ENCODE measurements at regions not wholly inside any gene's neighbourhood (a gene's known extent, or its start where the extent isn't known, plus 50 kb on each side); places are given as distances from the start of the nearest gene placed in this dataset.
"Not testable (repeated sequence)": the region's sequence is repeated elsewhere in the genome, so short reads cannot be mapped to it uniquely, and the experiment has no call there.

DNA sequence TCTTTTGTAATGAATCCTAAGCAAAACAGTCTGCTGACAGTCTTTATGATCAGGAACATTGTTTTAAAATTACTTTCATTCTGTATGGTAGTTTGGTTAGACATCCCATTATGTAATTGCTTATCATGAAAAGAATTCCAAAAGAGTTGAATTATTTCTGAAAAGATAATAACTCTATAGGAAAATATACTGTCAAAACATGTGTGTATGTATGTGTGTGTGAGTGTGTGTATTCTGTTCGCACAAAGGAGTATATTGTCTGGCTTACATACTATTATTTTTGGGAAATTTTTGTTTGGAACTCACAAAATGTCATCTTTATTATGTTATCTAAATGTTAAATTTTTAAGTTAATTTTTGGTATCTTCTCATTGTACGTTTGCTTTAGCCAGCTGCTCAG is 1075.9 kb downstream of the ZPLD1 start:
- DNase-seq = peak; percentile 2

DNA sequence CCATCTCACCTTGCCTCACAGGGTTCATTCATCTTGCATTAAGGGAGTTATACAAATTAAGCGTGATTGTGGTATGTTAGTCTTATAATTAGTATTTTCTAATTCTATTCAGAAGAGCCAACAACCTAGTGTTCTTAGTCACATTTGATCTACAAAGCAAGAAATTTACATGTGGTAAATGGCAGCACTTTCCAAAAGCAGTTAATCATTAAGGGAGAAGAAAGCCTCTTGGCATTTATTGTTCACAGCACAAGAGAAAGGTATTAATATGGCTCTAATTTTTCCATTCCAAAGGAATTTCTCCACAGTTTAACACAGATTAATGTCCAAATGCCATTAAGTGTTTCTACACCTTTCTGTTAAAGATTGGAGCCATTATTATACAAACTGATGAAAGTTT is 1077.1 kb downstream of the ZPLD1 start:
- DNase-seq = no peak

DNA sequence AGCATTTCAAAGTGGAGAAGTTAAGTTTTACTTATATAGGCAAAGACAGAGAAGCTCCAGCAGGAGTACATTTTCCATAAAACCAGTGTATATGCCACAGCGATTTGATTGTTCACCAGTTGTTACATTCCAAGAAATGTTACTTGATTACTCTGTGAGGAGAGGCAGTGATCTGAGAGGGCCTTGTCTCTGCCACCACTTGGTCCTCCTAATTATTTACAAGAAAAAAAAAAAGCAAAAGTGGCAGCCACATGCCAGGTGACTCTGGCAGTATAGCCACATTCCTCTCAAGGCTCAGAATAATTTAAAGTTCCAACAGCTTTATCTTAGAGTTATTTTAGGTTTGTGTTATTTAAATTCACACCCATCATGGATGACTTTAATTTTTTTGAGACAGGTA is 1077.8 kb downstream of the ZPLD1 start:
- no peak for DNase-seq

DNA sequence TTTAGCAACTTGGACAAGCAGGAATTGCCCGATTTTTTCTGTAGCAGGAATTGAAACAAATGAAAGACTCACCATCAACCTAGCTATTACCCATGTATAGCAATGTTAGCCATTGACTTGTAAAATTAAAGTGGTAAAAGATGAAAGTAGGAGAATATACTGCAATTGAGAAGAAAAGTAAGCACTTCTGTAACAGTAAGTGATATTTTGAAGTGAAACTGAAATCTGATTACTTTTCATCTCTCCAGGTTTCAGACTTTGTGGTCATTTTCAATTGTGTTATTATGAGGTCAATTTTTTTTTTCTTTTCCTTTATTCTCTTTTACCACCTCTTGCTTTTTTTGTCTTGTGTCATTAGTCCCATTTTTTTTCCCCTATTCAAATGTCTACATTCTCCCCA is 1078.2 kb downstream of the ZPLD1 start:
- no peak for DNase-seq

DNA sequence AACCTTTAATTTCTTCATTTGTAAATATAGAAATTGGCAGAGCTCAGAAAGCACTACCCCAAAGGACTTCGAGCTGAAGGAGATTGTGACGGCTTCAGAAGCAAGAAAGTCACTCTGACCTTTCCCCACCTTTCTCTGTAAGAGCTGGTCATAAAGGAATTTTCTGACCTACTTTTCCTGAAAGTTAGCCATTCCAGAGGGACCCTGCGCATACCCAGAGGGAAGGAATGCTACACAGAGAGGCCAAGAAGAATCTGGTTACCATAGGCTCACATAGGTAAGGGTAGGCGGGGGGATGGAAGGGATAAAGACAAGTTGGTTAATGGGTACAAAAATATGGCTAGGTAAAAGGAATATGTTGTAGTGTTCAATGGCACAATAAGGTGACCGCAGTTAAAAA is 1080.3 kb downstream of the ZPLD1 start:
- no peak for DNase-seq

DNA sequence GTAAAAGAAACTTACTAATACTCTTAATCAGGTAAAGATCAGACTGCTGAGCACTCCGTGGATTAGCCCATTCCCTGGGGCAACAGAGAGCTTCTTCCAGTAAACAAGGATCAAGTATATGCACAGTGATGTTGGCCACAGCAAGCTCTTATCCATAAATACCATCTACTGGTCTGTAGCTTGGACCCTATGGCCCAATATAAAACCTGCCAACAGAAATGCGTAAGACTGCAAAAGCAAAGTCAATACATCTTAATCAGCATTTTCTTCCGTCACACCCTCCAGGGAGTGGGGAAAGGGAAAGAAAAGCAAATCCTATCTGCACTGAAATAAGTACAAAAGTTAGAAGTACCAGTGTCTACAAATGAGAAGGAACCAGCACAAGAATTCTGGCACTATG is 1082.1 kb downstream of the ZPLD1 start:
- DNase-seq = no peak

DNA sequence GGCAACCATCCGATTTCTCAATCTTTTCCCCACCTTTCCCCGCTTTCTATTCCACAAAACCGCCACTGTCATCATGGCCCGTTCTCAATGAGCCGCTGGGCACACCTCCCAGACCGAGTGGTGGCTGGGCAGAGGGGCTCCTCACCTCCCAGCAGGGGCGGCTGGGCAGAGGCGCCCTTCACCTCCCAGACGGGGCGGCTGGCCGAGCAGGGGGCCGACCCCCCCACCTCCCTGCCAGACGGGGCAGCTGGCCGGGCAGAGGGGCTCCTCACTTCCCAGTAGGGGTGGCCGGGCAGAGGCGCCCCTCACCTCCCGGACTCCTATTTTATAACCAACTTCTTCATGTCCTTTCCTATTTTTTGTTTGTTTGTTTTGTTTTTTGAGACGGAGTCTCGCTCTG is 1096.5 kb downstream of the ZPLD1 start:
- DNase-seq = not testable (repeated sequence)

DNA sequence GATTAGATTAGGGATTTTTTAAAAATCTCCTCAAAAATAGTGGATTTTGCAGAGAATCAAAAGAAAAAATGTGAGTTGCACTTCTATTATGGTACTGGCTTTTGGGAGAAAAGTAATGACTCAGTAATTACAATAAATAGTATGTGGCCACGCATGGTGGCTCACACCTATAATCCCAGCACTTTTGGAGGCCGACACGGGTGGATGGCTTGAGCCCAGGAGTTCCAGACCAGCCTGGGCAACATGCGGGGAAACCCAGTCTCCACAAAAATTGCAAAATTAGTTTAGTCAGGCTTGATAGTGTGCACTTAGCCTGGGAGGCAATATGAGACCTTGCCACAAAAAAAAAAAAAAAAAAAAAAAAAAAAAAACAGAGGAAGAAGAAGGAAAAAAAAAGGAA is 1098.2 kb downstream of the ZPLD1 start:
- DNase-seq = no peak

DNA sequence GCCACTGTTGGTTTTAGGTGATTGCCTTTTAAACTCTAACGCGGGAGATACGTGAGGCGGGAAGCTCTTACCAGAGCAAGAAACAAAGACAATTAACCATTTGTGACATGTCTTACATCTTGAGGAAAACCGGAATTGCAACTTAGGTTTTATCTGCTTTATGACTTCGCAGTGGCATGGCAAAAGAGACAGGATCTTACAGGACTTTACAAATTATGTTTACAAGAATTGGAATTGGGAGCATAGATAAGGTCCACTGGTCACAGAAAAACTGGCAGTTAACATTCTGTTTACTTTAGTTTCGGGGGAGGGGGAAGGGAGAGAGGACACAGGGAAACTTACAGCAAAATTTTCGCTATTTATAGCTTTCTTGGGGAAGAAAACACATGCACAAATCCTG is 1119.6 kb downstream of the ZPLD1 start:
- no peak for DNase-seq

DNA sequence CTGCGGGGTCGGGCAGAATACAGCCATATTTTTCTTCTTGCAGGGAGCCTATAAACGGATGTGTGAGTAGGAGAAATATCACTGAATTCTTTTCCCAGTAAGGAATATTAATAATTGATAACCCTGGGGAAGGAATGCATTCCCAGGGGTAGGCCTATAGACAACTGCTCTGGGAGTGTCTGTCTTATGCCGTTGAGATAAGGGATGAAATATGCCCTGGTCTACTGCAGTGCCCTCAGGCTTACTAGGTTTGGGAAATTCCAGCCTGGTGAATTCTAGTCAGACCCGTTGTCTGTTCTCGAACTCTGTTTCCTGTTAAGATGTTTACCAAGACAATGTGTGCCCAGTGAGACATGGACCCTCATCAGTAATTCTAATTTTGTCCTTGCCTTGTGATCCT is 1129.3 kb downstream of the ZPLD1 start:
- not testable (repeated sequence) for DNase-seq

DNA sequence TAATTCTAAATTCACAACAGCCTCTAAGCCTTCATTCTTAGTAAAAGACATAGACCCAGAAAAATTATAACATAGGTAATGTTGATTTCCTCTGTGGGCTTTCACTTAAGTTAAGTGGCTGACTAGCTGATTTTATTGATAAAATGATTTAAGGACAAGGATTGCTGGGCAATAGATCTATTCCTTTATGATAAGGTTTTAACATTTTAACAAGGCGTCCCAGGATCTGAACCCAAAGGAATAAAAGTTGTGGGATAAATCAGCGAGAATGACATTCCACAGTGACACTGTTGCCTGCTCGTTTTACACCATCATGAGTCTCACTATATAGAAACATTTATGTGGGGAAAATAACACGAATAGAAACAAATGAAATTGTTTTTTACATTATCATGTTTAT is 1151.0 kb downstream of the ZPLD1 start:
- DNase-seq = no peak

DNA sequence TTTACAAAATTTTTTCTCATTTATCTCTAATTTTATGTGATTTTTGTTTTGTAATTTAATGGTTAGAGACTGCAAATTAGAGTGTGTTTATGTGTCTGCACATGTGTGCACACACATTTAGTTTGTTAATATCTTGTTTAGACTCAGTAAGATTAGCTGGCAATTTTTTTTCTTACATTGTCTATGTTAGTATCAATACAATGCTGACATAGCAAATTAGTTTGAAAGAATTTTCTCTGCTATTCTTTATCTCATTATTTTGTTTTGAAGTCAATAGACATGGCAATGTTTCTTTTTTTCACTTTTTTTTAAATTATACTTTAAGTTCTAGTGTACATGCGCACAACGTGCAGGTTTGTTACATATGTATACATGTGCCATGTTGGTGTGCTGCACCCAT is 1155.0 kb downstream of the ZPLD1 start:
- no peak for DNase-seq

DNA sequence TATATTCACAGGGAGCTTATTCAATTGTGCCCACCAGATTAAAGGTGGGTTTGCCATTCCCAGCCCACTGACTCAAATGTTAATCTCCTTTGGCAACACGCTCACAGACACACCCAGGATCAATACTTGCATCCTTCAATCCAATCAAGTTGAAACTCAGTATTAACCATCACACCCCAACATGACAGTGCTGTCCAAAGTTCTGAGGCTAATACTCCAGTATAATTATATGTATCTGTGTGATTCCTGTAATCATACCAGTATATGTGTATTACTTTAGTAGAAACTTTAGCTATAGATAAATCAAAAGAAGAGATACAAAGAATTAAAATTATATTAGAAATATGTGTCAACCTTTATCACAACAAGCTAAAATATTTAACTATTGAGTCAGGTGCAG is 1166.0 kb downstream of the ZPLD1 start:
- DNase-seq = no peak

DNA sequence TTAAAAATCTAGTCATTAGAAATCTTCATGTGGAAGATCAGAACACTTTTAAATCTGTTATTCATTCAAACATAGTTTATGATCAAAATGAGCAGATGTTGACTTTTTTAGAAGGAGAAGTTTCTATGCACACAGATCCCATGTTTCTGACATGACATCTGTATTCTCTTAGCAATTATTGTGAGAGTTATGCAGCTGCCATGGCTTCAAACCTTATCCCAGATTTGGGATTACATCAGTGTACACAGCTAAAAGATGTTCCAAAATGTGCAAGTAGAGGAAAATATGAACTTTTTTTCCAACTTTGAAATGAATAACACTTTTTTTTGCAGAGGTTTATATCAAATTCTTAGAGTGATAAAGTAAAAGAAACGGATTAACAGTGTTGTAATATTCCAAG is 1166.9 kb downstream of the ZPLD1 start:
- no peak for DNase-seq

DNA sequence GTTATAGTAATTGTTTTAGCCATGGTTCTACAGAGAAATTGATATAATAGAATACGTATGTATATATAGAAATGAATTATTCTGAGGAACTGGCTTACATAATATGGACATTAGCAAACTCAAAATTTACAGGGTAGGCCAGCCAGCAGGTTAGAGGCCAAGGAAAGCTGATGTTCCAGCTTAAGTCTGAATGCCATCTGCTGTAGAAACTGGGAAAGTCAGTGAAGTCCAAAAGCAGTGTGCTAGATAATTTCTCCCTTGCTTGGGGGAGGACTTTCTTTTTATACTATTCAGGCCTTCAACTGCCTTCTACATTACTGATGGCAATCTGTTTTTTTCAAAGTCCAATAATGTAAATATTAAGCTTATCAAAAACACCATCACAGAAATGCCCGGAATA is 1174.7 kb downstream of the ZPLD1 start:
- DNase-seq = no peak

DNA sequence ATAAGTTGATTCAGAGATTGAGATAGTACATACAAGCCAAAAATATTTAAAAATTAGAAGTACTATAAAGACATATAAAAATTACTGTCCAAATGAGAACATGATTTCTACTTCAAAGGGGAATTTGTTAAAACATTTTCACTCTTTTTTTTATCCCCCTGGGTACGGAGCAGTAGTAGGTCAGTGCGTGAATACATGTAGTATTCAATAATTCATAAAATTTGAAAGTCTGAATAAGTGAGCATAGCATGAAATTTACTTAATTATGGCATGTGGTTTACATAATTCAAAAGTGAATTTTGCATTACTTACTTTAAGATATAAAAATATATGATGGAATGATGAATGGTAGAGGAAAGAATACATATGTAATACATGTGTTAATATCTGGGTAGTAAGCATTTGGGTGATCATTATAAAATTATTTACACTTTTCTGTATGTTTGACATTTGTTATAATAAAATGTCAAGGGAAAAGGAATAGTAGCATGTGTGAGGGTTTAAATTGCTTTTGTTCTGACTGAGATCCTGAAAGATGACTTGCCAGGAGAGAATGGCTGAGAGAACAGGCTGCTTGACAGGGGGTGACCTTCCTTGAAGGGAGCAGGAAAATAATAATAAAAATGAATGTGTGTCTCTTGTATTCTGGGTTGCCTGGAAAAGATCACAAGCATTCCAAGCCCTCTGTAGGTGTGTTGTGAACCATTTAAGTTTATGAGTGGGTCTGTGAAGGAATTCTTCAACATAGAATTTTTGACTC is 1178.8 kb downstream of the ZPLD1 start:
- DNase-seq = no peak

DNA sequence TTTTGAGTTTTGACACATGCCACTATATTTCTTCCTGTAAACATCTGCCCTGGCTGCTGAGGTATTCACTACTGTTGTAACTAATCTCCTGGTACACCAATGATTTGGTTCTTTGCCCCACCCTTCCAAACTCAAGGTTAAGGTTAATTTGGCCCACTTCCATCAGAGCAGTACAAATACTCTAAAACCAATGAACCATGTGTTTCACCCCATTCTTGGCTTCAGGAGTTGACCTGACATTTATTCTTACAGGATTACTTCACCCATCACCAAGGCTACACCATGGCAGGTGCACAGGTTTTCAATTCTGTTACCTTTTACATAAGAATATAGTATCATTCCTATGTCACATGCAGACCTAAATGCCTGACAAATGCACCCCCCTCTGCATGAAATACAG is 1179.9 kb downstream of the ZPLD1 start:
- DNase-seq = no peak

DNA sequence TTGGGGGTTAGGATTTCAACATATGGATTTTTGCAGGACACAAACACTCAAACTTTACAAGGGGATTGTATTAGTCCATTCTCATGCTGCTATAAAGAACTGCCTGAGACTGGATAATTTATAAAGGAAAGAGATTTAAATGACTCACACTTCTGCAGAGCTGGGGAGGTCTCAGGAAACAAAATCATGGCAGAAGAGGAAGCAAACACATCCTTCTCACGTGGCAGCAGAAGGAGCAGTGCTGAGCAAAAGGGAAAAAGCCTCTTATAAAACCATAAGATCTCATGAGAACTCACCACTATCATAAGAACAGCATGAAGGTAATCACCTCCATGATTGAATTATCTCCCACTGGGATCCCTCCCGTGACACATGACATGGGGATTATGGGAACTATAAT is 1183.1 kb downstream of the ZPLD1 start:
- DNase-seq = no peak

DNA sequence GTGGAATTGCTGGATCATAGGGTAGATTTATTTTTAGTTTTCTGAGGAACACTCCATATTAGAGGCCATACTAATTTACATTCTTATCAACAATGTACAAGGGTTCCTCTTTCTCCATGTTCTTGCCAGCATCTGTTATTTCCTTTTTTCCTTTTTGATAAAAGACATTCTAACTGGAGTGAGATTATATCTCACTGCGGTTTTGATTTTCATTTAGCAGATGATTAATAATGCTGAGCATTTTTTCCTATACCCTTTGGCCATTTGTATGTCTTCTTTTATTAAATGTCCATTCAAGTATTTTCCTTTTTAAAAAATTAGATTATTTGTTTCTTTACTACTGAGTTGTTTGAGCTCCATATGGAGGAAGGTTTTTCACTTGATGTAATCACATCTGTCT is 1189.5 kb downstream of the ZPLD1 start:
- DNase-seq = no peak

DNA sequence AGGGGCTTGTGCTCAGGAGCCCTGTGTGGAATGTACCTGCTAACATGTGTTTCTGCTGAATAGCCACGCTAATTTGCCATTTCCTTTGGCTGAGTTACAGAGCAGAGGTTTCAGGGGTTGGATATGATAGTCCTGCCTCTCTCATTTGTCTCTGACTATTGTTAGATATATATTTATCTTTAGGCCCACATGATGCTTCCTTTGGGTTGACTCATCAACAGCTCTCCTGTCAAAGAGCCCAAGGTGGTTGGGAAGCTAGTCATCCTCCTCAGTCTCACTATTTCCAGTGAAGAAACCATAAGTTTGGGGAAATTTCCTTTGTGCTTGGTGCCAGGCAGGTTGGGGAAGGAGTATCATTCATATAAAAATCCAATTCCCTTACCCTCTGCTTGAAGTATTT is 1194.6 kb downstream of the ZPLD1 start:
- DNase-seq = no peak

DNA sequence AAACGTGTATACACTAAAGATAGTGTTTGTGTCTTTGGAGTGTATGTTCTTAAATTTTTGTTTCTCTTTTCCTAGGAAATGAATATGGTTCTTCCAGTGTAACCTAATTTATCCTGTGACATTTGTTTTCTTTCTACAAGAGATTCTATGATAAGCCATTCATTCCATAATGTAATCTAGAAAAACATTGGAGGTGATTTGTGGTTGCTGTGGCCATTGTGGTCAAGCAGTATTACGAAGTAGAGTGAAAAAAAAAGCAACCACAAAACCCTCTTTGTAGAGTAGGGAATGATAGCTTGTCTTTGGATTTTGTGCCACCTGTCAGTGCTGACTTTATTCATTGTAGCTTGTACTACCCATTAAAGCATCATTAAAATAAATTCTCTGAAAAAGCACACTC is 1209.6 kb downstream of the ZPLD1 start:
- DNase-seq = peak; percentile 20

DNA sequence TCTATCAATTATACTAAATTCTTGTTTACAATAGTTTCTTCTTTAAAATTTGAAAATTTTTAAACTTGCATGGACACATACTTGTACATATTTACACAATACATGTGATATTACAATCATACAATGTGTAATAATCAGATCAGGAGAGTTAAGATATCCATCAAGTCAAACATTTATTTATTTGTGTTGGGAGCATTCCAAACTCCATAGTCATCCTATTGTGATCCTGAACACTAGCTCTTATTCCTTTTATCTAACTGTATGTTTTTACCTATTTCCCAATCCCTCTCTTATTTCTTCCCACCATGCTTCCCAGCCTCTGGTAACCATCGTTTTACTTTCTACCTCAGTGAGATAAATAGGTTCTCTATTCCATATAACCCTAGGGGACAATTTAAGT is 1219.2 kb downstream of the ZPLD1 start:
- DNase-seq = no peak

DNA sequence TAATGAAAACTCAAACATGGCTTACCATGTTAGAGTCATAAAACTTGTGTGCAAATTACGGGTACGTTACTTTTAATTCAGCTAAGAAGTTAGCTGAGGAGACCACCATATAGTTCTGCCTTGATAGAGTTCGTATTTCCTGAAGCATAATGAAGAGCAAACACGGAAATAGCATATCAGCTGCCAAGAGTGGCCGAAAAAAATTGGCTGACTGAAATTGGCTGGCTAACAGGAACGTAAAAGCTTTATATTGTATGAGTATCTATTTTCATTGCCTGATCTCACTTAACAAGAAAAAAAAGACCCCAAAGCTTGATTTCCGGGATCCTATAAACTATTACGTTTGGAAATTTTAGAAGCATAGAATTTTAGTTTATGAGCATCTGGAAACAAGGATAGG is 1222.9 kb downstream of the ZPLD1 start:
- no peak for DNase-seq

DNA sequence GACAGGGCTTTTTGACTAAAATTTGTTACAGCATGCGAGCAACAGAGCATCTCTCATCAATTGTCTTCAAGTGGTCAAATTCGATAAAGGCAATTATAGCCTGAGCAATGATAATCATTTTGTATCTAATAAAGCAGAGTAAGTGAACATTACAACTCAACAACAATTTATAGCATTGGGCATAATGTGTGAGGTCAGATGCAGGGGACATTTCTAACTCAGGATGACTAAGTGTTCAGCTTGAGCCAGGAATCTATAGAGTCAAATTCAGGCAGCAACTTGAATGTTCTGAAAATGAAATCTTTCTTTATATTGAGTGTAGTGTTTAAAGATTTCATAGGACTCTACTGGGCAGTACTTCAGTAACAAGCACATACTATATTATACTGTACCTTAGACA is 1226.0 kb downstream of the ZPLD1 start:
- DNase-seq = no peak

DNA sequence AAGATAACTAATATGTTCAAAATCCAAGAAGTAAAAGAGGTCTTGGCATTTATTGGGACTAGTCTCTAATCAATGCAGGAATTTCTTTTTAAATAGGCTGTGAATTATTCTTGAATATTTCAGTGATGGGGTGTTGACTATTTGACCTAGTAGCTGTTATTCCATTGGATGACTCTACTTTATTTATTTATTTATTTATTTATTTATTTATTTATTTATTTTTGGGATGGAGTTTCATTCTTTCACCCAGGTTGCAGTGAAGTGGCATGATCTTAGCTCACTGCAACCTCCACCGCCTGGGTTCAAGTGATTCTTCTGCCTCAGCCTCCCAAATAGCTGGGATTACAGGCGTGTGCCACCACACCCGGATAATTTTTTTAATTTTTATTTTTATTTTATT is 1227.8 kb downstream of the ZPLD1 start:
- DNase-seq = no peak
